Type B pancreatic cell (in vitro differentiated cells): ENCODE measurements at regions not wholly inside any gene's neighbourhood (a gene's known extent, or its start where the extent isn't known, plus 50 kb on each side); places are given as distances from the start of the nearest gene placed in this dataset.
A peak's percentile ranks its signal among the peaks of the same experiment; 100 is the strongest.
"Not testable (repeated sequence)": the region's sequence is repeated elsewhere in the genome, so short reads cannot be mapped to it uniquely, and the experiment has no call there.

Experiments used
- DNase-seq: peaks from one replicate; pipeline ENCODE4 v3.0.0; 2021; ENCODE audit warnings: mixed read lengths; ENCODE audit not compliant: unreplicated experiment; ENCODE audit errors: extremely low spot score
- H3K27ac Mint-ChIP-seq: 2 replicates; pipeline ENCODE4 v1.8.0; 2021; ENCODE audit warnings: mild to moderate bottlenecking, mixed read lengths
- H3K27me3 Mint-ChIP-seq: 2 replicates; pipeline ENCODE4 v1.8.0; 2021; ENCODE audit warnings: mixed read lengths
- H3K36me3 Mint-ChIP-seq: 2 replicates; pipeline ENCODE4 v1.8.0; 2021; ENCODE audit warnings: mixed read lengths
- H3K4me1 Mint-ChIP-seq: one replicate; pipeline ENCODE4 v1.8.0; 2021; ENCODE audit warnings: mixed read lengths; ENCODE audit not compliant: unreplicated experiment
- H3K4me3 Mint-ChIP-seq: 2 replicates; pipeline ENCODE4 v1.8.0; 2021; ENCODE audit warnings: mild to moderate bottlenecking, mixed read lengths
- H3K9me3 Mint-ChIP-seq: 2 replicates; pipeline ENCODE4 v1.8.0; 2021; ENCODE audit warnings: mixed read lengths
- TF ChIP-seq, protein P1 (sequence below): fragments of 200-600 bp; sonication (generic); conservative IDR thresholded peaks from 2 replicates; pipeline ENCODE4 v1.5.0; 2021; ENCODE audit warnings: antibody characterized with exemption, mild to moderate bottlenecking

DNA sequence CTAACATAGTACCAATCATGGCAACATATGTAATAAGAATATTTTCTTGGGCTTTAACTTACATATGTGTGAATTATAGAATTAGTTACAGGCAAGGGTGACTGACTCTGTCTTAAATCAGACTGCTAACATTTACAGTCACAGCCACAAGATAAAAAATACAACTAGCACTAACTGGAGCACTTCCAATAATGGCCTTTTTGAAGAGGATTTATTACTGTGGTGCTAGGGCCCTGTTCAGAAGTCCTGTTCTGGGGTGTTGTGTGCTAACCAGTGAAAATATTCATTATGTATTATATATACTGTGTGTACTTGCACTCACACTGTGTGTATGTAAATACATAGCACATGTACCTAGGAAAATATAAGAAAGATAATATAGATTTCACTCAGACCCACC, 1611.2 kb downstream of the PCDH18 start:
- no peak overlapping the region for H3K27ac Mint-ChIP-seq
- H3K36me3 Mint-ChIP-seq = no peaks in the 10 kb centered on the region
- peaks cover 10% of the 10 kb centered on the region for H3K9me3 Mint-ChIP-seq
- TF ChIP-seq, protein P1, sequence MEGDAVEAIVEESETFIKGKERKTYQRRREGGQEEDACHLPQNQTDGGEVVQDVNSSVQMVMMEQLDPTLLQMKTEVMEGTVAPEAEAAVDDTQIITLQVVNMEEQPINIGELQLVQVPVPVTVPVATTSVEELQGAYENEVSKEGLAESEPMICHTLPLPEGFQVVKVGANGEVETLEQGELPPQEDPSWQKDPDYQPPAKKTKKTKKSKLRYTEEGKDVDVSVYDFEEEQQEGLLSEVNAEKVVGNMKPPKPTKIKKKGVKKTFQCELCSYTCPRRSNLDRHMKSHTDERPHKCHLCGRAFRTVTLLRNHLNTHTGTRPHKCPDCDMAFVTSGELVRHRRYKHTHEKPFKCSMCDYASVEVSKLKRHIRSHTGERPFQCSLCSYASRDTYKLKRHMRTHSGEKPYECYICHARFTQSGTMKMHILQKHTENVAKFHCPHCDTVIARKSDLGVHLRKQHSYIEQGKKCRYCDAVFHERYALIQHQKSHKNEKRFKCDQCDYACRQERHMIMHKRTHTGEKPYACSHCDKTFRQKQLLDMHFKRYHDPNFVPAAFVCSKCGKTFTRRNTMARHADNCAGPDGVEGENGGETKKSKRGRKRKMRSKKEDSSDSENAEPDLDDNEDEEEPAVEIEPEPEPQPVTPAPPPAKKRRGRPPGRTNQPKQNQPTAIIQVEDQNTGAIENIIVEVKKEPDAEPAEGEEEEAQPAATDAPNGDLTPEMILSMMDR = no peak
- DNase-seq = no peak
- H3K4me3 Mint-ChIP-seq = no peak overlapping the region
- H3K27me3 Mint-ChIP-seq = no peaks in the 10 kb centered on the region
- peaks cover 4% of the 10 kb centered on the region for H3K4me1 Mint-ChIP-seq

DNA sequence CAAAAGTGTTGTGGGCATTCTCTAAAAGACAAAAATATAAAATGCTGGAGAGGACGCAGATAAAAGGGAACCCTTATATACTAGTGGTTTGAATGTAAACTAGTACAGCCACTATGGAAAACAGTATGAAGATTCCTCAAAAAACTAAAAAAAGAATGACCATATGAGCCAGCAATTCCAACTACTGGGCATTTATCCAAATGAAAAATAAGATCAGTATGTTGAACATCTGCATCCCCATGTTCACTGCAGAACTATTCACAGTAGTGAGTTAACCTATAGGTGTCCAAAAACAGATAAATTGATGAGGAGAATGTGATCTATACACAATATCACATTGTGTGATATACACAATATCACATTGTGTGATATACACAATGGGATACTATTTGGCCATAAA, 1615.3 kb downstream of the PCDH18 start:
- no peak overlapping the region for H3K27ac Mint-ChIP-seq
- H3K9me3 Mint-ChIP-seq = no peaks in the 10 kb centered on the region
- TF ChIP-seq, protein P1 = no peak
- no peak for DNase-seq
- no peaks in the 10 kb centered on the region for H3K27me3 Mint-ChIP-seq
- H3K4me3 Mint-ChIP-seq = no peak overlapping the region
- H3K36me3 Mint-ChIP-seq = no peaks in the 10 kb centered on the region
- H3K4me1 Mint-ChIP-seq = no peaks in the 10 kb centered on the region

DNA sequence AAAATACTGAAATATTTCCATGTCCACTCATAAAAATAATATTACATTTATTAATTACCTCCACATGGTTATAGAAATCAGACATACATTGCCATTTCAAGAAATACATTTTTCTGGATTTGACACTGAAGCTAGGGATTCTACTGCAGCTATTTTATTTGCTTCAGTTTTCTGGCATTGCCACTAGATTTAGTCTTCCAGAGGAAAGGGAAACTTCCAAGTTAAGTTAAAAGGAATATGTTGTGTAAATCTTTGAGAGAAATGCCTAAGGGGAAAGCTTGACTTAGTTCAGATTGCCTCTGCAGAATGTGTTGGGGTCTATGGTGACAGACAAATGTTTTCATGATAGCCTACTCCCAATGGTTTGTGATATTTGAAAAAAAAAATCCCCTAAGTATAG, 1631.3 kb downstream of the PCDH18 start:
- peaks cover 4% of the 10 kb centered on the region for H3K4me1 Mint-ChIP-seq
- TF ChIP-seq, protein P1 = no peak
- no peaks in the 10 kb centered on the region for H3K9me3 Mint-ChIP-seq
- no peaks in the 10 kb centered on the region for H3K27me3 Mint-ChIP-seq
- H3K27ac Mint-ChIP-seq = no peak overlapping the region
- no peak for DNase-seq
- H3K36me3 Mint-ChIP-seq = no peaks in the 10 kb centered on the region
- no peak overlapping the region for H3K4me3 Mint-ChIP-seq

DNA sequence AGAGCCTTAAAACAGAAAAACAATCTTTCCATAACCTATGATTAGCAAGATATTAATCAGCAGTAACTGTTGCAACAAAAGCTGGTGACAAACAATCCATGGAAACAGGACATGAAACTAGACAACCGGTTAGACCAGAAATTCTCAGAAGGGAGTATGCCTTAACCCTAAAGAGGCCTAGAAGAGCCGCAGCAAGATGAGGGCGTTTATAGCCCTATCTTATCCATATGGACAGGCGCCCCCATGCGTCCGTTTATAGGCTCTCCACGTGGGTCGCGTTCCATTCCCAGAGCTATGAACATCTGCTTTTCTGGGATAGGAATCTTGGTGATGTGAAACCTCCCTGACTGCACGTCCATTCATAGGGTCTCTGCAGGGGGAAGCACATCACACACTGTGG, 1662.7 kb upstream of the PABPC4L start:
- H3K9me3 Mint-ChIP-seq, H3K36me3 Mint-ChIP-seq, H3K27me3 Mint-ChIP-seq, H3K4me1 Mint-ChIP-seq: not testable (repeated sequence)
- peak; percentile 60 for DNase-seq
- TF ChIP-seq, protein P1 = peak; percentile 69
- Mint-ChIP-seq H3K4me3 (peak overlapping the region; percentile 65), H3K27ac (peak overlapping the region; percentile 67)

DNA sequence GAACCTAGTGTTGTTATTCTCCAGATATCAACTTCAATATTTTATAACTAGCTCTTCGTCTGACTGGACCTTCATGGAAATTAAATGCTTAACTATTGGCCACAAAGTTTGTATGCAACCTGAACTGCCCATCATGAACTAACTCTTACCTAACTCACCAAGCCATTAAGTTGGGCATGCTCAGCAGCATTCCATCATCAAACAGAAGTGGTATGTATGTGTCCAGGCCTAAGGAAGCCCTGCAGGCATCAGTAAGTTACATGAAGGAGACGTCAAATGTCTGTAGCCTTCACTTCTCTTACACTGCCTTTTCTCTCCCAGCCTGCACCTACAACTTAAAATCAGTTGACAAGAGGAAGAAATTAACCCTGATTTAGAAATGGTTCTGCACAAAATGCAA, 1639.2 kb upstream of the PABPC4L start:
- Mint-ChIP-seq H3K9me3 (peaks cover 8% of the 10 kb centered on the region), H3K36me3 (no peaks in the 10 kb centered on the region), H3K4me3 (no peak overlapping the region), H3K27me3 (no peaks in the 10 kb centered on the region), H3K27ac (no peak overlapping the region), H3K4me1 (peaks cover 11% of the 10 kb centered on the region)
- DNase-seq = no peak
- TF ChIP-seq, protein P1 = no peak

DNA sequence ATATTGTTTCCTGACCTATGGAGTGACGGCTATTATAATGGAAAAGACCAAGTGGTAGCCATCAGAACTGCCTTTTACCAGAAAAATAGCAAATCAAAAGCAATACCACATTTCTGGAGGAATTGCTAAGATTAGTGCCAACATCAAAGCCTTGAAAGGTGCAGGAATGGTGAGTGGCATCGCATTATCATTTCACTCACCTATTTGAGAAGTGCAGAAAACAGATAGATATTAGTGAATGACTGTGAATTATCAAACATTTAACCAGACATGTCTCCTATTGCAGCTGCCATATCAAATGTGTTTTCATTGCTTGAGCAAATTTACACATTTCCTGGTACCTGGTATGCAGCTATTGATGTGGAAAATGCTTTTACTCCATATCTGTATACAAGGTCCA, 1638.1 kb upstream of the PABPC4L start:
- H3K9me3 Mint-ChIP-seq = peaks cover 8% of the 10 kb centered on the region
- H3K4me1 Mint-ChIP-seq = peaks cover 11% of the 10 kb centered on the region
- TF ChIP-seq, protein P1 = no peak

More for the DNA sequence above, 1638.1 kb upstream of the PABPC4L start:
- Mint-ChIP-seq H3K4me3 (no peak overlapping the region), H3K36me3 (no peaks in the 10 kb centered on the region), H3K27ac (no peak overlapping the region), H3K27me3 (no peaks in the 10 kb centered on the region)
- DNase-seq = no peak
